ENCODE measurements at regions not wholly inside any gene's neighbourhood (a gene's known extent, or its start where the extent isn't known, plus 50 kb on each side); places are given as distances from the start of the nearest gene placed in this dataset.

- POLR2A ChIA-PET (ENCODE audit: partially characterized antibody), result no interaction called here
- Histone ChIP-seq H2BK120ac (replicated peaks; ENCODE audit: low read depth, low read length) (no peak overlapping the region), H3K4me1 (replicated peaks in 1 of 4; ENCODE audit: control insufficient read depth in 3 of 4, insufficient read depth in 4 of 4, low read length in 3 of 4) (no peaks in the 10 kb centered on the region), H2AK5ac (ENCODE audit: low read depth, low read length) (no peak overlapping the region), H3K4me3 (ENCODE audit: extremely low read depth in 1 of 4, insufficient read depth in 2 of 4, low read depth in 3 of 4, low read length in 4 of 4) (no peak overlapping the region), H3K23ac (ENCODE audit: insufficient read length) (no peak overlapping the region), H3K9ac (replicated peaks in 1 of 4; ENCODE audit: extremely low read depth in 1 of 4, low read depth in 3 of 4, low read length in 3 of 4) (no peak overlapping the region), H3K14ac (ENCODE audit: insufficient read length) (no peak overlapping the region), H2BK5ac (ENCODE audit: low read depth, low read length) (no peak overlapping the region), H4K5ac (ENCODE audit: insufficient read length, low read depth, low read length) (no peak overlapping the region), H4K8ac (ENCODE audit: extremely low read depth, insufficient read depth, low read length) (no peak overlapping the region), H3K79me2 (ENCODE audit: control insufficient read depth in 1 of 2, insufficient read depth in 2 of 2, low read length in 2 of 2) (no peaks in the 10 kb centered on the region), H3K27me3 (replicated peaks in 1 of 4; ENCODE audit: control insufficient read depth in 3 of 4, extremely low read depth in 1 of 4, insufficient read depth in 3 of 4, low read length in 3 of 4) (no peaks in the 10 kb centered on the region), H2BK15ac (ENCODE audit: low read length) (no peak overlapping the region), H2BK20ac (ENCODE audit: low read length) (no peak overlapping the region), H4K20me1 (replicated peaks in 1 of 2; ENCODE audit: control insufficient read depth in 1 of 2, insufficient read depth in 2 of 2, low read length in 2 of 2) (no peaks in the 10 kb centered on the region), H3K23me2 (ENCODE audit: low read depth, low read length) (0 out of 2 replicates have a peak, but pooled peaks cover 2% of the 10 kb centered on the region), H3K36me3 (ENCODE audit: control insufficient read depth in 2 of 4, insufficient read depth in 4 of 4, low read length in 3 of 4) (no peaks in the 10 kb centered on the region), H4K91ac (replicated peaks; ENCODE audit: insufficient read length, low read length) (no peak overlapping the region), H3K4me2 (ENCODE audit: insufficient read depth in 1 of 2, low read depth in 2 of 2, low read length in 2 of 2) (no peak overlapping the region), H3K56ac (replicated peaks; ENCODE audit: insufficient read length, low read depth, low read length) (no peak overlapping the region), H3K27ac (ENCODE audit: low read depth, low read length) (no peak overlapping the region), H3K18ac (ENCODE audit: extremely low read depth, low read length) (no peak overlapping the region), H3K79me1 (ENCODE audit: low read depth, low read length) (no peaks in the 10 kb centered on the region), H2AFZ (ENCODE audit: low read length) (peak overlapping the region; percentile 50; the same call in 1 of the 2 replicates), H2BK12ac (ENCODE audit: low read depth, low read length) (no peak overlapping the region), H3K9me3 (ENCODE audit: insufficient read depth in 2 of 2, low read depth in 1 of 2, low read length in 1 of 2) (no peaks in the 10 kb centered on the region), H3K4ac (replicated peaks; ENCODE audit: insufficient read length, low read depth, low read length) (no peak overlapping the region)
- FAIRE-seq (no peak), DNase-seq (ENCODE audit: low read depth in 1 of 2, low spot score in 2 of 2) (no peak)
- CTCF ChIA-PET (ENCODE audit: partially characterized antibody), result interaction anchor here (0.7 kb wide), 1 partner anchor 505 kb away, joined by 3 read pairs; no protein-coding TSS in a partner anchor
- TF ChIP-seq YY1 (IDR thresholded peaks at IDR 0.05; ENCODE audit: low read depth, low read length), result no peak
- no peak for TF ChIP-seq KDM5A (IDR thresholded peaks at IDR 0.05; ENCODE audit: low read length)
- TF ChIP-seq CHD1 (IDR thresholded peaks at IDR 0.05; ENCODE audit: low read depth, low read length), result no peak
- no peak for TF ChIP-seq RNF2 (IDR thresholded peaks at IDR 0.05; ENCODE audit: borderline replicate concordance, low read depth, low read length, missing control alignments, poor library complexity, severe bottlenecking)
- TF ChIP-seq, protein P1, sequence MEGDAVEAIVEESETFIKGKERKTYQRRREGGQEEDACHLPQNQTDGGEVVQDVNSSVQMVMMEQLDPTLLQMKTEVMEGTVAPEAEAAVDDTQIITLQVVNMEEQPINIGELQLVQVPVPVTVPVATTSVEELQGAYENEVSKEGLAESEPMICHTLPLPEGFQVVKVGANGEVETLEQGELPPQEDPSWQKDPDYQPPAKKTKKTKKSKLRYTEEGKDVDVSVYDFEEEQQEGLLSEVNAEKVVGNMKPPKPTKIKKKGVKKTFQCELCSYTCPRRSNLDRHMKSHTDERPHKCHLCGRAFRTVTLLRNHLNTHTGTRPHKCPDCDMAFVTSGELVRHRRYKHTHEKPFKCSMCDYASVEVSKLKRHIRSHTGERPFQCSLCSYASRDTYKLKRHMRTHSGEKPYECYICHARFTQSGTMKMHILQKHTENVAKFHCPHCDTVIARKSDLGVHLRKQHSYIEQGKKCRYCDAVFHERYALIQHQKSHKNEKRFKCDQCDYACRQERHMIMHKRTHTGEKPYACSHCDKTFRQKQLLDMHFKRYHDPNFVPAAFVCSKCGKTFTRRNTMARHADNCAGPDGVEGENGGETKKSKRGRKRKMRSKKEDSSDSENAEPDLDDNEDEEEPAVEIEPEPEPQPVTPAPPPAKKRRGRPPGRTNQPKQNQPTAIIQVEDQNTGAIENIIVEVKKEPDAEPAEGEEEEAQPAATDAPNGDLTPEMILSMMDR (IDR thresholded peaks at IDR 0.05; ENCODE audit: control extremely low read depth in 1 of 3, insufficient read depth in 1 of 3, low read depth in 1 of 3, low read length in 3 of 3), result no peak
- no peak for TF ChIP-seq SRF (IDR thresholded peaks at IDR 0.05; ENCODE audit: low read depth, low read length)
- no peak for TF ChIP-seq CREB1 (IDR thresholded peaks at IDR 0.05)
- TF ChIP-seq, protein P2, sequence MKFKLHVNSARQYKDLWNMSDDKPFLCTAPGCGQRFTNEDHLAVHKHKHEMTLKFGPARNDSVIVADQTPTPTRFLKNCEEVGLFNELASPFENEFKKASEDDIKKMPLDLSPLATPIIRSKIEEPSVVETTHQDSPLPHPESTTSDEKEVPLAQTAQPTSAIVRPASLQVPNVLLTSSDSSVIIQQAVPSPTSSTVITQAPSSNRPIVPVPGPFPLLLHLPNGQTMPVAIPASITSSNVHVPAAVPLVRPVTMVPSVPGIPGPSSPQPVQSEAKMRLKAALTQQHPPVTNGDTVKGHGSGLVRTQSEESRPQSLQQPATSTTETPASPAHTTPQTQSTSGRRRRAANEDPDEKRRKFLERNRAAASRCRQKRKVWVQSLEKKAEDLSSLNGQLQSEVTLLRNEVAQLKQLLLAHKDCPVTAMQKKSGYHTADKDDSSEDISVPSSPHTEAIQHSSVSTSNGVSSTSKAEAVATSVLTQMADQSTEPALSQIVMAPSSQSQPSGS (IDR thresholded peaks at IDR 0.05; ENCODE audit: low read length), result no peak
- whole genome bisulfite sequencing, 2 experiments (ENCODE audit: extremely low coverage in 1 of 2, insufficient coverage in 1 of 2, insufficient read length in 1 of 2, insufficient replicate concordance in 2 of 2, low coverage in 1 of 2, low lambda C conversion rate in 2 of 2, missing lambda C conversion rate in 1 of 2), result 89% methylated on average over 9 of the region's 9 CpGs; no CpG with 5 or more reads in 1 of the 2 experiments
Measured at GRCh38 chr11:134916421-134917213, 504.6 kb upstream of the B3GAT1 start.
